ENCODE measurements at regions not wholly inside any gene's neighbourhood (a gene's known extent, or its start where the extent isn't known, plus 50 kb on each side); places are given as distances from the start of the nearest gene placed in this dataset.

DNA sequence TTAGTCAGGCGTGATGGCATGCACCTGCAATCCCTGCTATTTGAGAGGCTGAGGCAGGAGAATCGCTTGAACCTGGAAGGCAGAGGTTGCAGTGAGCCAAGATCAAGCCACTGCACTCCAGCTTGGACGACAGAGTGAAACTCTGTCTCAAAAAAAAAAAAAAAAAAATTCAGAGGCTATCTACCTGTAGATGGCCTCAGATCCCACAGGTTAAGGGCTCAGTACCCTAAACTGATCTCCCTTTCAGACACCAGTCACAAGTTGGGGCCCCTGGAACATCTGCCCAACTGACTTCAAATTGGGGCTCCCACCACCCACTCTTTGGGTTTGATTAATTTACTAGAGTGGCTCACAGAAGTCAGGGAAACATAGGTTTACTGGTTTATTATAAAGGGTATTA, 65.4 kb upstream of the ERCC6L2 start:
- TF ChIP-seq, protein P1, sequence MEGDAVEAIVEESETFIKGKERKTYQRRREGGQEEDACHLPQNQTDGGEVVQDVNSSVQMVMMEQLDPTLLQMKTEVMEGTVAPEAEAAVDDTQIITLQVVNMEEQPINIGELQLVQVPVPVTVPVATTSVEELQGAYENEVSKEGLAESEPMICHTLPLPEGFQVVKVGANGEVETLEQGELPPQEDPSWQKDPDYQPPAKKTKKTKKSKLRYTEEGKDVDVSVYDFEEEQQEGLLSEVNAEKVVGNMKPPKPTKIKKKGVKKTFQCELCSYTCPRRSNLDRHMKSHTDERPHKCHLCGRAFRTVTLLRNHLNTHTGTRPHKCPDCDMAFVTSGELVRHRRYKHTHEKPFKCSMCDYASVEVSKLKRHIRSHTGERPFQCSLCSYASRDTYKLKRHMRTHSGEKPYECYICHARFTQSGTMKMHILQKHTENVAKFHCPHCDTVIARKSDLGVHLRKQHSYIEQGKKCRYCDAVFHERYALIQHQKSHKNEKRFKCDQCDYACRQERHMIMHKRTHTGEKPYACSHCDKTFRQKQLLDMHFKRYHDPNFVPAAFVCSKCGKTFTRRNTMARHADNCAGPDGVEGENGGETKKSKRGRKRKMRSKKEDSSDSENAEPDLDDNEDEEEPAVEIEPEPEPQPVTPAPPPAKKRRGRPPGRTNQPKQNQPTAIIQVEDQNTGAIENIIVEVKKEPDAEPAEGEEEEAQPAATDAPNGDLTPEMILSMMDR (IDR thresholded peaks at IDR 0.05 in 4 of 5, conservative IDR thresholded peaks at IDR 0.05 in 1 of 5): no peak
- no peak for TF ChIP-seq POLR2A (IDR thresholded peaks at IDR 0.05)

Data from gastrocnemius medialis (tissue), 4 donors.